SK-N-SH (cell line): ENCODE measurements at regions not wholly inside any gene's neighbourhood (a gene's known extent, or its start where the extent isn't known, plus 50 kb on each side); places are given as distances from the start of the nearest gene placed in this dataset.

Experiments used
- CTCF ChIA-PET: fragments of 300-600, 350-600 bp; formaldehyde crosslinking; extraction: SDS; loops from one replicate; lab custom pipeline; 2021; lab: Yijun Ruan, JAX
- POLR2A ChIA-PET: fragments of 350-600 bp; sonication (Branson Sonifier 250); formaldehyde crosslinking; extraction: SDS; loops from one replicate; lab custom pipeline; 2020; ENCODE audit warnings: antibody characterized with exemption, inconsistent platforms; lab: Yijun Ruan, JAX
- DNase-seq: peaks from one replicate; pipeline ENCODE4 v3.0.0; 2012
- H2AFZ ChIP-seq: fragments of 200-600 bp; sonication (generic); 2 replicates; pipeline ENCODE4 v1.8.1; 2016; ENCODE audit warnings: antibody characterized with exemption, mild to moderate bottlenecking, low read depth
- H3F3A ChIP-seq: fragments of 200-600 bp; sonication (generic); replicated peaks from 2 replicates; pipeline ENCODE3; 2016; ENCODE audit warnings: antibody characterized with exemption, mild to moderate bottlenecking; ENCODE audit not compliant: insufficient read depth
- H3K27ac ChIP-seq, 2 experiments: fragments of 200-500 bp in 1 of 2; fragments of 200-600 bp in 1 of 2; sonication (Bioruptor generic) in 1 of 2; sonication (generic), shearing (Covaris generic) in 1 of 2; 2 replicates each; pipeline versions ENCODE4 v1.5.1 to v1.6.1; 2014 to 2016; ENCODE audit warnings: low read depth in 2 of 2, inconsistent platforms in 1 of 2, low read length in 1 of 2, mild to moderate bottlenecking in 1 of 2, mixed read lengths in 1 of 2
- H3K27me3 ChIP-seq: fragments of 200-600 bp; sonication (generic), shearing (Covaris generic); 2 replicates; pipeline ENCODE4 v1.6.1; 2016; ENCODE audit warnings: mixed run types; ENCODE audit not compliant: insufficient read depth
- H3K36me3 ChIP-seq, 2 experiments: fragments of 200-500 bp in 1 of 2; fragments of 200-600 bp in 1 of 2; sonication (Bioruptor generic) in 1 of 2; sonication (generic) in 1 of 2; replicated peaks in 1 of 2; 2 replicates each; pipeline versions ENCODE3 to v1.5.1; 2014 to 2016; ENCODE audit warnings: low read length in 1 of 2, mild to moderate bottlenecking in 1 of 2; ENCODE audit not compliant: insufficient read depth in 2 of 2, control insufficient read depth in 1 of 2
- H3K4me1 ChIP-seq, 2 experiments: fragments of 200-500 bp in 1 of 2; fragments of 200-600 bp in 1 of 2; sonication (Bioruptor generic) in 1 of 2; sonication (generic), shearing (Covaris generic) in 1 of 2; 2 replicates each; pipeline versions ENCODE4 v1.5.1 to v1.6.1; 2014 to 2016; ENCODE audit warnings: low read depth in 1 of 2, low read length in 1 of 2, mixed run types in 1 of 2; ENCODE audit not compliant: insufficient read depth in 2 of 2, control insufficient read depth in 1 of 2
- H3K4me2 ChIP-seq: fragments of 200-600 bp; sonication (generic), shearing (Covaris generic); 2 replicates; pipeline ENCODE4 v1.6.1; 2017; ENCODE audit warnings: mixed run types
- H3K4me3 ChIP-seq, 2 experiments: fragments of 200-500 bp in 1 of 2; fragments of 200-600 bp in 1 of 2; sonication (Bioruptor generic) in 1 of 2; sonication (generic), shearing (Covaris generic) in 1 of 2; 2 replicates each; pipeline versions ENCODE4 v1.5.1 to v1.8.1; 2014 to 2016; ENCODE audit warnings: low read depth in 2 of 2, inconsistent platforms in 1 of 2, low read length in 1 of 2, mild to moderate bottlenecking in 1 of 2, mixed read lengths in 1 of 2, moderate library complexity in 1 of 2
- H3K79me2 ChIP-seq: fragments of 200-600 bp; sonication (generic); 2 replicates; pipeline ENCODE4 v1.8.1; 2017; ENCODE audit warnings: mild to moderate bottlenecking; ENCODE audit not compliant: insufficient read depth
- H3K9ac ChIP-seq: fragments of 200-600 bp; sonication (generic); 2 replicates; pipeline ENCODE4 v1.6.1; 2017; ENCODE audit warnings: mixed run types
- H3K9me2 ChIP-seq: fragments of 200-600 bp; sonication (generic); 2 replicates; pipeline ENCODE4 v1.6.1; 2017; ENCODE audit warnings: mixed run types
- H3K9me3 ChIP-seq: fragments of 200-600 bp; sonication (generic); 2 replicates; pipeline ENCODE4 v1.6.1; 2017; ENCODE audit warnings: mixed run types, mild to moderate bottlenecking, moderate library complexity
- H4K20me1 ChIP-seq: fragments of 200-600 bp; sonication (generic); 2 replicates; pipeline ENCODE4 v1.6.1; 2017; ENCODE audit warnings: mild to moderate bottlenecking, mixed run types; ENCODE audit not compliant: insufficient read depth
- CHD2 ChIP-seq: fragments of 150-350 bp; IDR thresholded peaks from 2 replicates; pipeline ENCODE4 v1.6.1; 2018; ENCODE audit warnings: low read length; ENCODE audit not compliant: partially characterized antibody
- EP300 ChIP-seq, 2 experiments: IDR thresholded peaks; 2 replicates each; pipeline versions ENCODE4 v1.4.0 to v1.6.1; 2012; ENCODE audit warnings: borderline replicate concordance in 1 of 2, low read depth in 1 of 2, low read length in 1 of 2
- EZH2phosphoT487 ChIP-seq: fragments of 200-600 bp; sonication (generic); IDR thresholded peaks from 2 replicates; pipeline ENCODE4 v1.6.1; 2017; ENCODE audit warnings: low read depth, mixed run types, mild to moderate bottlenecking, antibody characterized with exemption, moderate library complexity, borderline replicate concordance
- FOSL2 ChIP-seq: IDR thresholded peaks from 2 replicates; pipeline ENCODE4 v1.4.0; 2012; ENCODE audit warnings: low read depth, mild to moderate bottlenecking, moderate library complexity, borderline replicate concordance
- FOXJ3 ChIP-seq: sonication (generic); formaldehyde crosslinking; IDR thresholded peaks from 2 replicates; pipeline ENCODE4 v1.5.1; 2020; ENCODE audit warnings: mild to moderate bottlenecking, missing genetic modification reagents
- GABPA ChIP-seq: IDR thresholded peaks from 2 replicates; pipeline ENCODE4 v1.4.0; 2012; ENCODE audit warnings: low read depth, mild to moderate bottlenecking
- GATA2 ChIP-seq: sonication (generic); formaldehyde crosslinking; IDR thresholded peaks from 2 replicates; pipeline ENCODE4 v1.5.0; 2020; ENCODE audit warnings: mild to moderate bottlenecking, missing genetic modification reagents
- JUND ChIP-seq: IDR thresholded peaks from 2 replicates; pipeline ENCODE4 v1.4.0; 2012
- NFIC ChIP-seq: IDR thresholded peaks from 2 replicates; pipeline ENCODE4 v1.4.0; 2012; ENCODE audit warnings: borderline replicate concordance
- NRF1 ChIP-seq: IDR thresholded peaks from 2 replicates; pipeline ENCODE4 v1.6.1; 2012; ENCODE audit warnings: low read depth, mild to moderate bottlenecking, low read length
- POLR2AphosphoS5 ChIP-seq: IDR thresholded peaks from 2 replicates; pipeline ENCODE4 v1.6.1; 2012; ENCODE audit warnings: low read depth, low read length
- RAD21 ChIP-seq: IDR thresholded peaks from 2 replicates; pipeline ENCODE4 v1.6.1; 2012; ENCODE audit warnings: mild to moderate bottlenecking, low read length
- RFX5 ChIP-seq: IDR thresholded peaks from 2 replicates; pipeline ENCODE4 v1.6.1; 2012; ENCODE audit warnings: mild to moderate bottlenecking, improper control_type of control experiment, low read length
- SIN3A ChIP-seq: IDR thresholded peaks from 2 replicates; pipeline ENCODE4 v1.6.1; 2012; ENCODE audit warnings: low read depth, mild to moderate bottlenecking, low read length, moderate library complexity, borderline replicate concordance
- TAF1 ChIP-seq: IDR thresholded peaks from 2 replicates; pipeline ENCODE4 v1.6.1; 2012; ENCODE audit warnings: low read depth, mild to moderate bottlenecking, low read length, moderate library complexity, borderline replicate concordance
- TCF12 ChIP-seq: IDR thresholded peaks from 2 replicates; pipeline ENCODE4 v1.4.0; 2012
- WGBS: methylation state at CpG from one replicate; pipeline ENCODE4 v1.1.6; 2017; ENCODE audit warnings: low lambda C conversion rate; 5-methylcytosine and 5-hydroxymethylcytosine counted together
- TF ChIP-seq, protein P1 (sequence below): IDR thresholded peaks from 2 replicates; pipeline ENCODE4 v1.6.1; 2012; ENCODE audit warnings: mild to moderate bottlenecking, low read depth, low read length, moderate library complexity
- TF ChIP-seq, protein P2 (sequence below): fragments of 150-350 bp; IDR thresholded peaks from 2 replicates; pipeline ENCODE4 v1.6.1; 2017; ENCODE audit warnings: antibody characterized with exemption, low read length, low read depth, borderline replicate concordance
- TF ChIP-seq, protein P3 (sequence below): fragments of 200-600 bp; sonication (generic); IDR thresholded peaks from 2 replicates; pipeline ENCODE4 v1.6.1; 2017; ENCODE audit warnings: antibody characterized with exemption, mild to moderate bottlenecking, moderate library complexity
- TF ChIP-seq, protein P4 (sequence below): IDR thresholded peaks from 2 replicates; pipeline ENCODE4 v1.4.0; 2012; ENCODE audit warnings: low read depth, borderline replicate concordance

DNA sequence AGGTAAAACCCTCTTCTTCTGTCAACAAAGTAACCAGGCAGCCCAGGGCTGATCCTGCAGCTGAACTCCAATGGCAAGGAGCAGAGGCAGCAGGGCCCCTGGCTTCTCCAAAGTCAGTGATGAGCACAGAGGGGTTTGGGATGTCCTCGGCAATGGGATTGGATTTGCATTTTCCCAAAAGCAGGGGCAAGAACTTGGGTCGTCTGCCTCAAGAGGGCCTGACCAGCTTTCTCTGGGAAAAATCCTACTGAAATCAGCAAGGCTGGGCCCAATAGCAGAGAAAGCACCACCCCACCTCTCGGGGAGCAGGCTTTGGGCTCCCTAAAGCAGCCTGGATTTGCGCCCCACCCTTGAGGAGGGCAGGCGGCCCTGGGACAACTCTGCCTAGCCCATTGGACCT lies 210.0 kb upstream of the IGF1R start:
- H3K9me2 ChIP-seq, result no peaks in the 10 kb centered on the region
- CTCF ChIA-PET, result interaction anchor here (1.0 kb wide), 1 partner anchor 10 kb away, joined by 6 read pairs; no protein-coding TSS in a partner anchor
- 5% methylated on average over 3 of the region's 5 CpGs for WGBS

More for the DNA sequence above, 210.0 kb upstream of the IGF1R start:
- Histone ChIP-seq H2AFZ (no peak overlapping the region), H3K4me3 (no peak overlapping the region), H3K4me2 (no peak overlapping the region), H3K9me3 (no peaks in the 10 kb centered on the region), H3K27ac (no peak overlapping the region)
- TF ChIP-seq, protein P1, sequence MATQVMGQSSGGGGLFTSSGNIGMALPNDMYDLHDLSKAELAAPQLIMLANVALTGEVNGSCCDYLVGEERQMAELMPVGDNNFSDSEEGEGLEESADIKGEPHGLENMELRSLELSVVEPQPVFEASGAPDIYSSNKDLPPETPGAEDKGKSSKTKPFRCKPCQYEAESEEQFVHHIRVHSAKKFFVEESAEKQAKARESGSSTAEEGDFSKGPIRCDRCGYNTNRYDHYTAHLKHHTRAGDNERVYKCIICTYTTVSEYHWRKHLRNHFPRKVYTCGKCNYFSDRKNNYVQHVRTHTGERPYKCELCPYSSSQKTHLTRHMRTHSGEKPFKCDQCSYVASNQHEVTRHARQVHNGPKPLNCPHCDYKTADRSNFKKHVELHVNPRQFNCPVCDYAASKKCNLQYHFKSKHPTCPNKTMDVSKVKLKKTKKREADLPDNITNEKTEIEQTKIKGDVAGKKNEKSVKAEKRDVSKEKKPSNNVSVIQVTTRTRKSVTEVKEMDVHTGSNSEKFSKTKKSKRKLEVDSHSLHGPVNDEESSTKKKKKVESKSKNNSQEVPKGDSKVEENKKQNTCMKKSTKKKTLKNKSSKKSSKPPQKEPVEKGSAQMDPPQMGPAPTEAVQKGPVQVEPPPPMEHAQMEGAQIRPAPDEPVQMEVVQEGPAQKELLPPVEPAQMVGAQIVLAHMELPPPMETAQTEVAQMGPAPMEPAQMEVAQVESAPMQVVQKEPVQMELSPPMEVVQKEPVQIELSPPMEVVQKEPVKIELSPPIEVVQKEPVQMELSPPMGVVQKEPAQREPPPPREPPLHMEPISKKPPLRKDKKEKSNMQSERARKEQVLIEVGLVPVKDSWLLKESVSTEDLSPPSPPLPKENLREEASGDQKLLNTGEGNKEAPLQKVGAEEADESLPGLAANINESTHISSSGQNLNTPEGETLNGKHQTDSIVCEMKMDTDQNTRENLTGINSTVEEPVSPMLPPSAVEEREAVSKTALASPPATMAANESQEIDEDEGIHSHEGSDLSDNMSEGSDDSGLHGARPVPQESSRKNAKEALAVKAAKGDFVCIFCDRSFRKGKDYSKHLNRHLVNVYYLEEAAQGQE, result no peak
- TF ChIP-seq CHD2 (no peak), POLR2AphosphoS5 (no peak), GATA2 (CRISPR knock-in tag) (no peak), SIN3A (no peak), RAD21 (no peak), JUND (no peak), EZH2phosphoT487 (no peak), FOSL2 (no peak), TAF1 (no peak), RFX5 (no peak), NFIC (no peak), NRF1 (no peak), GABPA (no peak), FOXJ3 (CRISPR knock-in tag) (no peak), EP300 (IDR thresholded peaks at IDR 0.05; ENCODE audit: borderline replicate concordance in 1 of 2, low read depth in 1 of 2, low read length in 1 of 2) (no peak), TCF12 (no peak)
- TF ChIP-seq, protein P2, sequence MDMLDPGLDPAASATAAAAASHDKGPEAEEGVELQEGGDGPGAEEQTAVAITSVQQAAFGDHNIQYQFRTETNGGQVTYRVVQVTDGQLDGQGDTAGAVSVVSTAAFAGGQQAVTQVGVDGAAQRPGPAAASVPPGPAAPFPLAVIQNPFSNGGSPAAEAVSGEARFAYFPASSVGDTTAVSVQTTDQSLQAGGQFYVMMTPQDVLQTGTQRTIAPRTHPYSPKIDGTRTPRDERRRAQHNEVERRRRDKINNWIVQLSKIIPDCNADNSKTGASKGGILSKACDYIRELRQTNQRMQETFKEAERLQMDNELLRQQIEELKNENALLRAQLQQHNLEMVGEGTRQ, result no peak
- TF ChIP-seq, protein P3, sequence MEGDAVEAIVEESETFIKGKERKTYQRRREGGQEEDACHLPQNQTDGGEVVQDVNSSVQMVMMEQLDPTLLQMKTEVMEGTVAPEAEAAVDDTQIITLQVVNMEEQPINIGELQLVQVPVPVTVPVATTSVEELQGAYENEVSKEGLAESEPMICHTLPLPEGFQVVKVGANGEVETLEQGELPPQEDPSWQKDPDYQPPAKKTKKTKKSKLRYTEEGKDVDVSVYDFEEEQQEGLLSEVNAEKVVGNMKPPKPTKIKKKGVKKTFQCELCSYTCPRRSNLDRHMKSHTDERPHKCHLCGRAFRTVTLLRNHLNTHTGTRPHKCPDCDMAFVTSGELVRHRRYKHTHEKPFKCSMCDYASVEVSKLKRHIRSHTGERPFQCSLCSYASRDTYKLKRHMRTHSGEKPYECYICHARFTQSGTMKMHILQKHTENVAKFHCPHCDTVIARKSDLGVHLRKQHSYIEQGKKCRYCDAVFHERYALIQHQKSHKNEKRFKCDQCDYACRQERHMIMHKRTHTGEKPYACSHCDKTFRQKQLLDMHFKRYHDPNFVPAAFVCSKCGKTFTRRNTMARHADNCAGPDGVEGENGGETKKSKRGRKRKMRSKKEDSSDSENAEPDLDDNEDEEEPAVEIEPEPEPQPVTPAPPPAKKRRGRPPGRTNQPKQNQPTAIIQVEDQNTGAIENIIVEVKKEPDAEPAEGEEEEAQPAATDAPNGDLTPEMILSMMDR, result no peak
- TF ChIP-seq, protein P4, sequence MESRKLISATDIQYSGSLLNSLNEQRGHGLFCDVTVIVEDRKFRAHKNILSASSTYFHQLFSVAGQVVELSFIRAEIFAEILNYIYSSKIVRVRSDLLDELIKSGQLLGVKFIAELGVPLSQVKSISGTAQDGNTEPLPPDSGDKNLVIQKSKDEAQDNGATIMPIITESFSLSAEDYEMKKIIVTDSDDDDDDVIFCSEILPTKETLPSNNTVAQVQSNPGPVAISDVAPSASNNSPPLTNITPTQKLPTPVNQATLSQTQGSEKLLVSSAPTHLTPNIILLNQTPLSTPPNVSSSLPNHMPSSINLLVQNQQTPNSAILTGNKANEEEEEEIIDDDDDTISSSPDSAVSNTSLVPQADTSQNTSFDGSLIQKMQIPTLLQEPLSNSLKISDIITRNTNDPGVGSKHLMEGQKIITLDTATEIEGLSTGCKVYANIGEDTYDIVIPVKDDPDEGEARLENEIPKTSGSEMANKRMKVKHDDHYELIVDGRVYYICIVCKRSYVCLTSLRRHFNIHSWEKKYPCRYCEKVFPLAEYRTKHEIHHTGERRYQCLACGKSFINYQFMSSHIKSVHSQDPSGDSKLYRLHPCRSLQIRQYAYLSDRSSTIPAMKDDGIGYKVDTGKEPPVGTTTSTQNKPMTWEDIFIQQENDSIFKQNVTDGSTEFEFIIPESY, result no peak
- TF ChIP-seq, all 33 proteins: peak for 0
- Histone ChIP-seq H3K36me3 (no peaks in the 10 kb centered on the region), H3F3A (no peaks in the 10 kb centered on the region), H3K27me3 (peaks cover 35% of the 10 kb centered on the region), H3K9ac (no peak overlapping the region), H4K20me1 (no peaks in the 10 kb centered on the region), H3K79me2 (no peaks in the 10 kb centered on the region), H3K4me1 (no peaks in the 10 kb centered on the region)
- DNase-seq, result no peak
- POLR2A ChIA-PET, result no interaction called here
